Activated T-cell treated with anti-CD3 and anti-CD28 coated beads, Interleukin-2, amount 50 U/mL, for 24 hours (primary cell): ENCODE measurements at regions not wholly inside any gene's neighbourhood (a gene's known extent, or its start where the extent isn't known, plus 50 kb on each side); places are given as distances from the start of the nearest gene placed in this dataset.

ENCODE experiments used
- DNase-seq: peaks from one replicate; pipeline ENCODE4 v3.0.0-alpha.2; 2020
- H3K27ac Mint-ChIP-seq: 2 replicates; pipeline ENCODE4 v1.8.0; 2020; ENCODE audit warnings: mild to moderate bottlenecking, mixed read lengths
- H3K27me3 Mint-ChIP-seq: 2 replicates; pipeline ENCODE4 v1.8.0; 2020; ENCODE audit warnings: mixed read lengths
- H3K36me3 Mint-ChIP-seq: 2 replicates; pipeline ENCODE4 v1.8.0; 2020; ENCODE audit warnings: low read depth, mixed read lengths
- H3K4me1 Mint-ChIP-seq: 2 replicates; pipeline ENCODE4 v1.8.0; 2020; ENCODE audit warnings: low read depth, mixed read lengths
- H3K4me3 Mint-ChIP-seq: 2 replicates; pipeline ENCODE4 v1.8.0; 2020; ENCODE audit warnings: mild to moderate bottlenecking, moderate library complexity, mixed read lengths
- H3K9me3 Mint-ChIP-seq: 2 replicates; pipeline ENCODE4 v1.8.0; 2020; ENCODE audit warnings: mixed read lengths

DNA sequence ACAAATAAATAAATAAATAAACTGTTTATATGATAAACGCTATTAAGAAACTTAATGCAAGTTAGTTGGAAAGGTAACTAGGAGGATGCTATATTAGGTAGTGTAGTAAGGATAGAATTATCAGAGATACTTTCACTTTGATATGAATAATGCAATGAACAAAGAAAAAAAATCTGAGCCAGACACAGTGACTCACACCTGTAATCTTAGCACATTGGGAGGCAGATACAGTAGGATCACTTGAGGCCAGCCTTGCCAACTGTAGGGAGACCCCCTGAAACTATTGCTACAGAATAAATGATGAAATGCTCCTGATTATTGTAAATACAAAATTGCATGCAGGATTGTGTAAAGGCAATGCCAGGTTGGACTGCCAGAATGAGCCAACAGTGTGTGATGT is 109.2 kb downstream of the ANXA2R start:
- peaks cover 3% of the 10 kb centered on the region for H3K36me3 Mint-ChIP-seq
- DNase-seq: no peak
- H3K4me1 Mint-ChIP-seq: peaks cover 5% of the 10 kb centered on the region
- H3K9me3 Mint-ChIP-seq: no peaks in the 10 kb centered on the region
- H3K27ac Mint-ChIP-seq: no peak overlapping the region
- H3K4me3 Mint-ChIP-seq: no peak overlapping the region
- H3K27me3 Mint-ChIP-seq: no peaks in the 10 kb centered on the region

DNA sequence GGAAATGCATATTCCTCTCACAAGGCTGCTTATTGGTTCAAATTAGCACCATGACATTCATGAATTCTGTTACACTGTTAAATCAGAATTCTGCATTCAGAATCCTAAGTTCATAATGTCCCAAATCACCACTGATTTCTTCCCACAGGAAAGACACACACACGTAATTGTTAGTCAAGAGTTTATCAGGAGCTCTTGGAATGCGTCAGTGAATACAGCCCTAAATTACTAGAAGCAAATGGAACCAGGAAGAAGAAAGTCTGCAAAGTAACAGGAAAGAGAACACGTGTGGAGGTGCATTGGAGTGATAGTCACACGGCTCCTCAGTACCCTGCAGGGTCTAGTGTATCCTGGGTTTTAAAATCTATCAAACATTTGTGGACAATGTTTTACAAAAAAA is 110.2 kb downstream of the ANXA2R start:
- no peaks in the 10 kb centered on the region for H3K9me3 Mint-ChIP-seq
- peaks cover 5% of the 10 kb centered on the region for H3K4me1 Mint-ChIP-seq
- H3K36me3 Mint-ChIP-seq: peaks cover 3% of the 10 kb centered on the region
- no peak for DNase-seq
- no peak overlapping the region for H3K27ac Mint-ChIP-seq
- no peak overlapping the region for H3K4me3 Mint-ChIP-seq
- no peaks in the 10 kb centered on the region for H3K27me3 Mint-ChIP-seq

DNA sequence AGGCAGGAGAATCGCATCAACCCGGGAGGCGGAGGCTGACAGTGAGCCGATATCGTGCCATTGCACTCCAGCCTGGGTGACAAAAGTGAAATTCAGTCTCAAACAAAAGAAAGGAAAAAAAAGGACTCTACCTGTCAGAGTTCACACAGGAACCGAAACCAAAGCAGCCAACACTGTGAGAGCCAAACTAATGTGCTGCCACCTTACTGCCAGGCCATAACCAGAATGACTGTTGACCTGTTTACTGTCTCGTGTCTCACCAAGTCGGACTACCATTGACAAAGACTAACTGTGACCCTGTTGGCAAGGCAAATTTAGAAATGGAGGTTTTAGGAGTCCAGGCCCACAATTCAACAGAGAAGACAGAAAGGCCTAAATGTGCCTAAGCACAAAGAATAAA is 112.4 kb downstream of the ANXA2R start:
- H3K9me3 Mint-ChIP-seq: no peaks in the 10 kb centered on the region

DNA sequence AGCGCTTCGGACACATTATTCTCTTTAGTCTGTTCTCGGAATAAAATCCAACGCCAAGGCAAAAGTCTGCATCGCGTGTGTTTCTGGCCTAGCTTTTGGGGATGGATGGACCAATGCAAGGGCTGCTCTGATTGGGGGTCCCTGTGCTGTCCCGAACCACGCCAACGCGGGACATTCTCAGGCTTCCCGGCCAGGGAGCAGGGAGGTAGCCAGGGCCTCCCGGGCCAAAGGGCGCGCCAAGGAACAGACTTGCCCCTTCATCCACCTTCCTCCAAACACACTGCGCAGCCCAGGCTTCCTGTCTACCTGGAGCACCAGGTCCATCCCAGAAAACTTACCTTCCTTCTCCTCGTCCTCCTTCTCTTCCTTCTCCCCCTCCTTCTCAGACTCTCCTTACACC is 113.0 kb upstream of the SELENOP start:
- no peaks in the 10 kb centered on the region for H3K9me3 Mint-ChIP-seq
- H3K27ac Mint-ChIP-seq: no peak overlapping the region
- H3K27me3 Mint-ChIP-seq: no peaks in the 10 kb centered on the region
- DNase-seq: no peak
- no peaks in the 10 kb centered on the region for H3K4me1 Mint-ChIP-seq
- no peak overlapping the region for H3K4me3 Mint-ChIP-seq
- no peaks in the 10 kb centered on the region for H3K36me3 Mint-ChIP-seq

More for the DNA sequence above, 112.4 kb downstream of the ANXA2R start:
- Mint-ChIP-seq H3K27me3 (no peaks in the 10 kb centered on the region), H3K4me1 (peaks cover 5% of the 10 kb centered on the region), H3K4me3 (no peak overlapping the region), H3K36me3 (peaks cover 3% of the 10 kb centered on the region), H3K27ac (no peak overlapping the region)
- no peak for DNase-seq

DNA sequence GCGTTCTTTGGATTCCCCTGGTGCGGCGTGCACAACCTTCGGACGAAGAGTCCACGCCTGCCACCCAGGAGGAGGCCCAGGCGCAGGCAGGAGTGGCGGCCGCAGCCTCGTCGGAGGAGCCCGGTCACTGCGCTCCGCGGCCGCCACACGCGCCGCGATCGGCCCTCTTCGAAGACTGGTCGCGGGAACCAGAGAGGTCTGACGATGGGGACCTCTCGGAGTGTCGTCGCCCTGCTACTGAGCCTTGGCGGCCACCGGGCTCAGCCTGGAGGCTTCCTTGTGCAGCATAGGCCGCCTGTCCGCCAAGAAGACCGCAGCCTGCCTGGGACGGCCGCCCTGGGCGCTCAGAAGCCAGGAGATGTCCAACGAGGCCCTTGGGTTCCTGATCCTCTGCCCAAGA is 112.5 kb upstream of the SELENOP start:
- Mint-ChIP-seq H3K36me3 (no peaks in the 10 kb centered on the region), H3K27ac (no peak overlapping the region), H3K4me3 (no peak overlapping the region), H3K27me3 (no peaks in the 10 kb centered on the region), H3K4me1 (no peaks in the 10 kb centered on the region), H3K9me3 (no peaks in the 10 kb centered on the region)
- DNase-seq: no peak

DNA sequence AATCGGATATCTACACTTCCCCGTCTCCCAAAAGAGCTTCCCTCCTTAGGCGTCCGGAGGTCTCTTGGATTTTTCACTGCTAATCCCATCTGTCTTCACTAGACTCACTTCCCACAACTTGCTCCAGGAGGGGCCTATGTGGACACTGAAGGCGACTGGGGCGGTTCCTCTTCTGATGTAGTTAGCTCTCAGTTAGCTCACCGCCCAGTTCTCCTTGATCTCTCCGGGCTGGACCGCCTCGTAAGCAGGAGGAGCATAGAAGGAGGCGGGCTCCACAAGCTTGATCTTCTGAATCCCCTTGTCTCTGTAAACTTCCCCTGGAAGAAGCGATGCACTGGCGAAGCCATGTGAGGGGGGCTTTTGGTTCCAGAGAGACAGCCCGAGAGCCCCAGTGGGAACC is 112.0 kb upstream of the SELENOP start:
- H3K4me3 Mint-ChIP-seq: no peak overlapping the region
- no peak overlapping the region for H3K27ac Mint-ChIP-seq
- H3K9me3 Mint-ChIP-seq: no peaks in the 10 kb centered on the region
- H3K4me1 Mint-ChIP-seq: no peaks in the 10 kb centered on the region
- no peaks in the 10 kb centered on the region for H3K27me3 Mint-ChIP-seq
- H3K36me3 Mint-ChIP-seq: no peaks in the 10 kb centered on the region
- DNase-seq: no peak

DNA sequence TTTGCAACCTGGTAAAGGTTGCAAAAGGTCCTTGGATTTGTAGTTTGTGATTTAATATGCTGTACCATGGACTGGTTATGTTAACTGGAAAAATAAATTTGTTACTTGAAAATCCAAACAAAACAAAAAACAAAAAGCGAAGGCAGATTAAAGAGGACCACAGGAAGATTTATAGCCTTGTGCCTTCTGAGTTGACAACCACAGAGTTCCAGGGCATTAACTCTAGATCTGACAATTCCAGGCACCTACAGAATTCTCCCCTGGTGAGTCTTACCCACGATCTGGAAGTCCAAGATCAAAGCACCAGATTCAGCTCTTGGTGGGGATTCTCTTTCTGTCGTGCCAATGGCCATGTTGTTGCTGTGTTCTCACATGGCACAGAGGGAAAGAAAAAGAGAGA is 107.9 kb upstream of the SELENOP start:
- H3K4me1 Mint-ChIP-seq: no peaks in the 10 kb centered on the region
- H3K9me3 Mint-ChIP-seq: no peaks in the 10 kb centered on the region
- H3K27ac Mint-ChIP-seq: no peak overlapping the region
- no peak for DNase-seq
- no peak overlapping the region for H3K4me3 Mint-ChIP-seq
- H3K36me3 Mint-ChIP-seq: no peaks in the 10 kb centered on the region
- no peaks in the 10 kb centered on the region for H3K27me3 Mint-ChIP-seq

DNA sequence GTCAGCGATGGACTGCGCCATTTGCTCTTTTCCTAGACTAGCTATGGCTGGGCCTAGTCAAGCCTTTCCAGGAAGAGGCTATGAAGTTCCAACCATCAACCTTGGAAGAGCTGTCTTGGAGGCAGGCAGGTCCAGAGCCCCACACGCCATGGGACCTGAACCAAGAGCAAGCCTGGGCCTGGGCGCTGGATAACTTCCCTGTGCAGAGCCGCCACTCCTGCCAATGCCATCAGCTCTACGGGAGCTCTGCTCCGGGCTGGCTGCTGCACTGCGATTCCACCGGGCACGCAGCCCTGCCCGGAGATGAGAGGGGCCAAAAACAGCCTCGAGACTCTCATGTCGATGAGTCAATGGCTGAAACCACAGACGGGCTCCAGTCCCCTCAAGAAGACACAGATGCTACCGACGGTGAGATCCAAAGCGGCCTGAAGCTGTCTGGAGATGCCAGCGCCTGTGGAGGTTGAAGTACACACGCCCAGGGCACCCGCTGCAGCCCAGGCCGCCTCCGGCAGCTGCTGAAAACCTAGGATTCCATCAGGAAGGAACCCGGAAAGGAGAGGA is 103.7 kb upstream of the SELENOP start:
- H3K27me3 Mint-ChIP-seq: no peaks in the 10 kb centered on the region
- H3K36me3 Mint-ChIP-seq: no peaks in the 10 kb centered on the region
- no peak overlapping the region for H3K4me3 Mint-ChIP-seq
- H3K27ac Mint-ChIP-seq: no peak overlapping the region
- DNase-seq: no peak
- H3K4me1 Mint-ChIP-seq: peaks cover 4% of the 10 kb centered on the region
- no peaks in the 10 kb centered on the region for H3K9me3 Mint-ChIP-seq

DNA sequence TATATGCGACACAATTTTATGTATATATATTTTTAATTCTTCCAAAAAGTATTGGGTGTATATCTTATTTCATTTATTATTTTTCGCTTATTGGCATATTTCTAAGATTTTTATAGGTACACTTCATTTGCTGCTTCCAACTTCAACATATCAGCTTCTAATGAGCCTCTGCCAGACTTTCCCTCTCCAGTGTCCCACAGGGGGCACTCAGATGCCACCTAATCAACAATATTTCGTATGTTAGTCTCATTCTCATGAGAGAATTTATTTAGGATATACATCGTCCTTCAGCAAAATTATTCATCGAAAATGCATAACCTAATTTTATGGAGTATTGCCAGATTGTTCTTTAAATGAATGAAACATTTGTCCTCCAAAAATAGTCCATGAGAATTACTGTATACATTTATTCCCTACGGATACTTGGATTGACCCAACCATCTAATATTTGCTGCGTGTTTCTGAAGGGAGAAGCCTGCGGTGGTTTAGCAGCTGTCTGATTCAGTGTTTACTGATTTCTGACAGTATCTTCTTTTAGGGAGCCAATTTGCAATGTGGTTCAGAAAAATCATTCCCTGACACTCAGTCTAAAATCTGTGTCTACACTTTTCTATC is 100.6 kb upstream of the SELENOP start:
- no peak for DNase-seq
- Mint-ChIP-seq H3K4me3 (no peak overlapping the region), H3K9me3 (no peaks in the 10 kb centered on the region), H3K4me1 (peaks cover 18% of the 10 kb centered on the region), H3K36me3 (no peaks in the 10 kb centered on the region), H3K27me3 (peaks cover 3% of the 10 kb centered on the region), H3K27ac (no peak overlapping the region)

DNA sequence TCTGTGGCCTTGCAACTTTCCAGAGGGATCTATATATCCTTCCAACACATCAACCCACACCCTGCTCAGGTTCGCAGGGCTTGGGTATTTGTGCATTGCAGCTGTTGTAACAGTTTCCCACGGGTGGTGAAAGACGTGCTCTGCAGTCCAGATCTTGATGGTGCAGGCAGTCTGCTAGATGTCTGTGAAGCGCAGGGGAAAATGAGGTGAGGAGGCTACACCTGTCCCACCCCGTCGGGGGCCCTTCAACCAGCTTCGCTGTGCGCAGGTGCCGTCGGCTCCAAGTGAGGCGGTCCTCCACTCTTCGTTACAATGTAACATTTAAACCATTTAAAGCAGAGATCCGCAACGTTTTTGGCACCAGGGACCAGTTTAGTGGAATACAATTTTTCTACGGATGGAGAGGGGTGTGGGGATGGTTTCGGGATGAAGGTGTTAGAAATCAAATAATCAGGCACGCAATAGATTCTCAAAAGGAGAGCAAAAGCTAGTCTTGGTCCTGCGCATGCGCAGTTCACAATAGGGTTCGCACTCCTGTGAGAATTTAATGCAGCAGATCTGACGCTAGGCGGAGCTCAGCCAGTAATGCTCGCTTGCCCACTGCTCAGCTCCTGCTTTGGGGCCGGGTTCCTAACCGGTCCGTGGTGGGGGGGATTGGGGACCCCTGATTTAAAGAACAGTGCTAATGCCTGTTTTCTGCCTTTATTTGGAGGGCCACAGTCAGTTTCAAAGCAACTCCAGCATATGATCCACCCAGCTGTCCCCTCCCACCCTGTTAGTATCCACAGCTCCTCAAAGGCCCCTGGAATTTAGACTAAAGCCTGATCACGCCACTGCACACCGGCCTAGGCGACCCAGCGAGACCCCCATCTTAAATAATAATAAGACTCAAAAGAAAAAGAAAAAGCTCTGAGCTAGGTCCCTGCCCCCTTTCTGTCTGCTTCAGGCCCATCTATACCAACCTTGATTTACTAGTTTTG is 97.1 kb upstream of the SELENOP start:
- Mint-ChIP-seq H3K4me3 (peak overlapping the region; percentile 85), H3K36me3 (no peaks in the 10 kb centered on the region), H3K27me3 (peaks cover 8% of the 10 kb centered on the region), H3K4me1 (peaks cover 18% of the 10 kb centered on the region), H3K9me3 (no peaks in the 10 kb centered on the region), H3K27ac (peak overlapping the region; percentile 90)
- peak; percentile 87 for DNase-seq

DNA sequence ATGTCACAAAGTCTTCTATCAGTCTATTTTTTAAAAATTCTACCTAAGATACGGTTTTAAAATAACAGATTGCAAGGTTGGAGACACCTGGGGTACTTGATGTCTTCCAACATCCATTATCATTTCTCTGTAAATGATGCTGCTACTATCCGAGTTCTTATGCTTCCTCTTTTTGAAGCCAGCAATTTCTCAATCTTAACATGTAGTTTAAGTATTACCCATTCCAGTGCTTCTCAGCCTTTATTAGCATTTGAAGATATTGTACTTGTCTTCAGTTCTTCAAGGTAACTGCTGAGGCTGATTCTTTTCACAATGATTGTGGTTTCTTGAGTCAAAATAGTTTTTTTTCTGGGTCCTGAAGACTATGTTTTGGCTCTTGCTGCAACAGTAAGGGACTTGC is 96.4 kb upstream of the SELENOP start:
- Mint-ChIP-seq H3K4me3 (peak overlapping the region; percentile 85), H3K36me3 (no peaks in the 10 kb centered on the region), H3K4me1 (peaks cover 18% of the 10 kb centered on the region), H3K9me3 (no peaks in the 10 kb centered on the region), H3K27ac (peak overlapping the region; percentile 90), H3K27me3 (peaks cover 8% of the 10 kb centered on the region)
- no peak for DNase-seq

DNA sequence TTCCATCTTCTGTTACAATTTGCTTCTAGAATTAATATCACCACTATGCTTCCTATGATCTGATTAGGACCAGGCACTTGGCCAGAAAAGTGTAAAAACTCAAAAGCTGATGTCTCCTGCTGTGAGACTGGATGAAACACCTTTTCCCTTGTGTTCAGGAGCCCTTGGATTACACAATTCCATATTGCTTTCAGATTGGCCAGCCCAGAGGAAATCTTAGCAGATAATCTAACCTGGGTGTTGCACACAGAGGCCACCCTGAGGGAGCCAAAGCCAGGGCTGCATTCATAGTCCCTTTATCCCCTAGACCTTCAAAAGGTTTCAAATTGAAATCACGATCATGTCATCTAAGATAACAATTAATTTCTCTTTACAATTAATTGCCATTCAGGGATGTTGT is 94.1 kb upstream of the SELENOP start:
- Mint-ChIP-seq H3K4me3 (no peak overlapping the region), H3K9me3 (no peaks in the 10 kb centered on the region), H3K4me1 (peaks cover 13% of the 10 kb centered on the region), H3K36me3 (no peaks in the 10 kb centered on the region), H3K27ac (no peak overlapping the region), H3K27me3 (peaks cover 8% of the 10 kb centered on the region)
- DNase-seq: no peak

DNA sequence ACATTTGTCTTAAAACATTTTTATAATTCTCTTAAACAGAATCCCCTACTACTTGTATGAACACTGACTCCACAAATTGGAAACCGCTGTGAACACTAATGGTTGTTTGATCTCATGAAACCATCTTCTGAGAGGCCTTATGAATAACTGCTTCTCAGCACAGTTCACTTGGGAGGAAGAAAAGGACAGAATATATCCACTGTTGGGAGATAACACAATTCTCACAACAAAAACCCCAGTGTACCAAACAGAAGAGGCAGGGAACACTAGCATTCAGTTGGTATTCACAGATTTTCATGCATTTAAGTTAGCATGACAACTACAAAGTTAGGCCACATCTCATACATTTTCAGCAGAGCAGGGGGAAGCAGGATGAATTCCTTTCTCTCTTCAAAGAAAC is 89.0 kb upstream of the SELENOP start:
- Mint-ChIP-seq H3K4me3 (no peak overlapping the region), H3K9me3 (no peaks in the 10 kb centered on the region), H3K36me3 (no peaks in the 10 kb centered on the region), H3K27ac (no peak overlapping the region), H3K27me3 (peaks cover 8% of the 10 kb centered on the region), H3K4me1 (no peaks in the 10 kb centered on the region)
- DNase-seq: no peak

DNA sequence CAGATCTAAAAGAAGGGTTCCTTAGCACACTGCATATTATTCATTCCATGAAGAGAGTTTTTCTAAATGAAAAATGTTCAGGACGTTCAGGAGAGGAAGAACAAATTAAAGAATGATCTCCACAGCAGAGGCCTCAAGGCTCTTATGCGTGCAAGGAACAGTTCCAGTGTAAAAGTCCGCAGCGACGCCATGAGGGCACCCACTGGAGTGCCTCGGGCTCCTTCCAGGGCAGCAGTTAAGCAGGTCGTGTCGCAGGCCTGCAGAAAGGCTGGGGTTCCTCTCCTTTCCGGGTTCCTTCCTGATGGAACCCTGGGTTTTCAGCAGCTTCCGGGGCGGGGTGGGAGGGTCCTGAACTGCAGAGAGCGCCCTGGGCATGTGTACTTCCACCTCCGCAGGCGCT is 87.1 kb upstream of the SELENOP start:
- DNase-seq: no peak
- Mint-ChIP-seq H3K36me3 (no peaks in the 10 kb centered on the region), H3K4me1 (no peaks in the 10 kb centered on the region), H3K27ac (no peak overlapping the region), H3K27me3 (peaks cover 5% of the 10 kb centered on the region), H3K9me3 (no peaks in the 10 kb centered on the region), H3K4me3 (no peak overlapping the region)

DNA sequence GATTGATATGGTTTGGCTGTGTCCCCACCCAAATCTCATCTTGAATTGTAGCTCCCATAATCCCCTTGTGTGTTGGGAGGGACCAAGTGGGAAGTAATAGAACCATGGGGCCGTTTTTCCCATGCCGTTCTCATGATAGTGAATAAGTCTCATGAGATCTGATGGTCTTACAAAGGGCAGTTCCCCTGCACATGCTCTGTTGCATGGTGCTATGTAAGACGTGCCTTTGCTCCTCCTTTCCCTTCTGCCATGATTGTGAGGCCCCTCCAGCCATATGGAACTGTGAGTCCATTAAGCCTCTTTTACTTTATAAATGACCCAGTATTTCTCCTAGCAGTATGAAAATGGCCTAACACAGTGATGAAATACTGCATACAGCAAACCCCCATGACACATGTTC is 84.8 kb upstream of the SELENOP start:
- Mint-ChIP-seq H3K9me3 (no peaks in the 10 kb centered on the region), H3K27me3 (peaks cover 5% of the 10 kb centered on the region), H3K36me3 (no peaks in the 10 kb centered on the region), H3K4me1 (no peaks in the 10 kb centered on the region), H3K27ac (no peak overlapping the region), H3K4me3 (no peak overlapping the region)
- no peak for DNase-seq
